ENCODE measurements at regions not wholly inside any gene's neighbourhood (a gene's known extent, or its start where the extent isn't known, plus 50 kb on each side); places are given as distances from the start of the nearest gene placed in this dataset.

DNA sequence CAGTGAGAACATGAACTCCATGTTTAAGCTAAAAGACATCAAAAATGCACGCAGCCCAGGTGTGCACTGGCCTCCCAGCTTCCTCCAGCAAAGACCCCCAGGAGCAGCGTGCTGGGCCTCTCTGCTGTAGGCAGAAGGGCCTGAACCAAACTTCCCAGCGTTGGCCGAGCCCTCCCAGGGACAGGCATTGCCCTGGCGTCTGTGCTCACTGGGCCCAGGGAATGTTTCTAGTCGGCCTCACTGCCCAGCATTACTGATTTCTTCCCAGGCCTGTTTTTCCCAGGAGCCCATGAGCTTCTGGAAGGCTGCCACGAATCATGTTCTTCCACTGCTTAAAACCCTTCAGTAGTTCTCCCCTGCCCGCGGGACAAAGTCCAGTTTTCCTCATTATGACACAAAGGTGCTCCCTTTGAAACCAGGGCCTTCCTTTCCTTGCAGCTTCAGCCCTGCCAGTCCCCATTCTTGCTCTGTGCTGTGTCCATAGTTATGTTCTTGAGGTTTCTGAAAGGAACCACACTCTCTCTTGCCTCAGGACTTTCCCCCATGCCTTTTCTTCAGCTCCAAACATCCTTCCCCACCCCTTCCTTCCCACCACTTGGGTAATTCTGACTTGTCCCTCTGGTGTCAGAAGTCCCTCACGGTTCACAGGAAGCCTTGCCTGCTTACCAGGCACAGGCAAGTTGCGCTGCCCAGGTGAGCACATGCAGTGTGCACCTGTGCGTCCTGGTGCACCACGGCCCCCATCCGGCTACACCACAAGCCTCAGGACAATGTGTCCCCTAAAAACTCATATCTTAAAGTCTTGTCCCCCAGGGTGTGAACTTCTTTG is 93.4 kb upstream of the ENPP6 start:
- Histone ChIP-seq H3K18ac (ENCODE audit: low read depth, low read length) (no peak overlapping the region), H4K5ac (ENCODE audit: low read depth, low read length) (no peak overlapping the region), H3K9me1 (ENCODE audit: insufficient read depth, low read length) (no peaks in the 10 kb centered on the region), H3K27me3 (ENCODE audit: control insufficient read depth, insufficient read depth, low read length) (no peaks in the 10 kb centered on the region), H2BK5ac (ENCODE audit: low read depth, low read length, poor library complexity, severe bottlenecking) (no peak overlapping the region), H3K36me3 (ENCODE audit: control insufficient read depth, insufficient read depth, low read length) (no peaks in the 10 kb centered on the region), H2AFZ (replicated peaks; ENCODE audit: low read length, poor library complexity) (peak overlapping the region; percentile 12), H2AK5ac (ENCODE audit: low read depth, low read length) (no peak overlapping the region), H3K4me2 (ENCODE audit: low read depth, low read length) (no peak overlapping the region), H2BK120ac (ENCODE audit: low read depth, low read length) (no peak overlapping the region), H3K56ac (ENCODE audit: extremely low read depth, insufficient read depth, low read length) (no peak overlapping the region), H3K4me3 (ENCODE audit: insufficient read depth, low read depth, low read length) (no peak overlapping the region), H3K4me1 (ENCODE audit: control insufficient read depth, insufficient read depth, low read length) (no peaks in the 10 kb centered on the region), H2AK9ac (replicated peaks; ENCODE audit: low read depth, low read length, poor library complexity) (no peak overlapping the region), H3K27ac (ENCODE audit: insufficient read depth, low read length) (no peak overlapping the region), H3K4ac (ENCODE audit: low read depth, low read length) (no peak overlapping the region), H2BK15ac (ENCODE audit: low read depth, low read length) (no peak overlapping the region), H3K9me3 (ENCODE audit: control insufficient read depth, insufficient read depth, low read length) (no peaks in the 10 kb centered on the region), H3K14ac (replicated peaks; ENCODE audit: low read depth, low read length) (no peak overlapping the region), H3K79me1 (ENCODE audit: low read depth in 1 of 2, low read length in 2 of 2) (no peaks in the 10 kb centered on the region), H4K91ac (ENCODE audit: insufficient read depth, low read depth, low read length) (no peak overlapping the region), H3K23ac (ENCODE audit: low read depth, low read length) (no peak overlapping the region), H4K20me1 (ENCODE audit: insufficient read depth, low read length) (no peaks in the 10 kb centered on the region), H4K8ac (ENCODE audit: low read depth in 2 of 2, low read length in 2 of 2) (no peak overlapping the region), H3K9ac (ENCODE audit: low read depth, low read length) (no peak overlapping the region), H2BK20ac (ENCODE audit: low read depth, low read length) (no peak overlapping the region)
- BruUV-seq (replicated peaks): no TSS peak
- DNase-seq (no peak), ATAC-seq (ENCODE audit: low read depth) (no peak)
- dilution Hi-C loops (cut with HindIII; ENCODE audit: low sequenced_read_pairs, unreplicated experiment): no loop called here
- intact Hi-C loops (cut with micrococcal nuclease): no loop called here
- WGBS, 2 experiments (ENCODE audit: extremely low coverage in 2 of 2, insufficient read length in 1 of 2): 72% methylated on average over 2 of the region's 14 CpGs; no CpG with 5 or more reads in 1 of the 2 experiments
- in situ Hi-C loops (cut with MboI; ENCODE audit: low sequenced_read_pairs): no loop called here
- TF ChIP-seq, protein P1, sequence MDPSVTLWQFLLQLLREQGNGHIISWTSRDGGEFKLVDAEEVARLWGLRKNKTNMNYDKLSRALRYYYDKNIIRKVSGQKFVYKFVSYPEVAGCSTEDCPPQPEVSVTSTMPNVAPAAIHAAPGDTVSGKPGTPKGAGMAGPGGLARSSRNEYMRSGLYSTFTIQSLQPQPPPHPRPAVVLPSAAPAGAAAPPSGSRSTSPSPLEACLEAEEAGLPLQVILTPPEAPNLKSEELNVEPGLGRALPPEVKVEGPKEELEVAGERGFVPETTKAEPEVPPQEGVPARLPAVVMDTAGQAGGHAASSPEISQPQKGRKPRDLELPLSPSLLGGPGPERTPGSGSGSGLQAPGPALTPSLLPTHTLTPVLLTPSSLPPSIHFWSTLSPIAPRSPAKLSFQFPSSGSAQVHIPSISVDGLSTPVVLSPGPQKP (IDR thresholded peaks at IDR 0.05; ENCODE audit: borderline replicate concordance, low read depth, low read length): no peak
- TF ChIP-seq CHD1 (IDR thresholded peaks at IDR 0.05; ENCODE audit: low read depth, low read length) (no peak), FOS (IDR thresholded peaks at IDR 0.05; ENCODE audit: low read depth, low read length) (no peak), RFX5 (IDR thresholded peaks at IDR 0.05; ENCODE audit: low read depth, low read length) (no peak), MXI1 (IDR thresholded peaks at IDR 0.05; ENCODE audit: borderline replicate concordance, low read depth, low read length) (no peak), CEBPB (IDR thresholded peaks at IDR 0.05; ENCODE audit: low read depth, low read length) (no peak)
- POLR2A ChIA-PET (ENCODE audit: unreplicated experiment): interaction anchor here (0.5 kb wide), 1 partner anchor 13 kb away, joined by 3 read pairs; no protein-coding TSS in a partner anchor
- CTCF ChIA-PET: no interaction called here

All from IMR-90 (cell line).